Spleen (tissue), 7 donors: ENCODE measurements at regions not wholly inside any gene's neighbourhood (a gene's known extent, or its start where the extent isn't known, plus 50 kb on each side); places are given as distances from the start of the nearest gene placed in this dataset.

Source experiments
- POLR2A ChIP-seq, 3 donors: fragments of 450-650 bp; IDR thresholded peaks; one replicate each; pipeline ENCODE4 v1.5.1; 2017; ENCODE audit warnings: antibody characterized with exemption in 3 of 3, mild to moderate bottlenecking in 1 of 3
- POLR2AphosphoS5 ChIP-seq, 3 donors: sonication (generic); formaldehyde crosslinking; IDR thresholded peaks; one replicate each; pipeline ENCODE4 v1.5.1; 2017; ENCODE audit warnings: antibody characterized with exemption in 3 of 3
- TF ChIP-seq, protein P1 (sequence below), 11 experiments: fragments of 200-600 bp in 7 of 11; fragments of 450-650 bp in 4 of 11; sonication (generic) in 4 of 11; IDR thresholded peaks in 8 of 11; conservative IDR thresholded peaks in 3 of 11; 1 replicate in 7 of 11; 2 replicates in 4 of 11; pipeline versions ENCODE4 v1.4.0 to v1.8.0; 2016 to 2021; ENCODE audit warnings: antibody characterized with exemption in 11 of 11, inconsistent platforms in 4 of 11, mild to moderate bottlenecking in 1 of 11
- donor health status: DM: no; HTN: no; CAD: no; lungs with moderate emphysema.
- donor health status: DM: no; HTN: no; CAD: no.
- donor health status: DM: no; HTN: no; CAD: no.

DNA sequence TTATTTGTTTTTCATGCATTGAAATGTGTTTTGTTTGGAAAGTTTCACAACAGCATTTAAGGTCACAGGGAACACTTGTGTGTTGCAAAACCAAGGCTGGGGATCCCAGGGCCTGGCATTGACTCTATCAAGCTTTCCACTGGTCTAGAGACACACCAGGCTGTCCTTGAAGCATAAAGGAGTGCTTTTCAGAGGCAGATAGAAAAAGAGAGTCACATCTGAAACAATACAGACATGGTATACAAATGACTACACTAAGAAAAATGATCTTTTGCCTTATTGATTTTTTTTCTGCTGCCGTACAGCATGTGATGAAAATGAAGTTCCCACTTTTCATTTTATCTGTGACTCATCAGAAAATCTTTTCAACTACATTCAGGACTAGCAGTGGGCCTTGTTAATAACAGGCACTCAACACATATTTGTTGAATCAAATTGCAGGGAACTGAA is 61.9 kb upstream of the ZCCHC2 start:
- TF ChIP-seq POLR2A (IDR thresholded peaks at IDR 0.05): no peak
- no peak for TF ChIP-seq POLR2AphosphoS5 (IDR thresholded peaks at IDR 0.05)
- TF ChIP-seq, protein P1, sequence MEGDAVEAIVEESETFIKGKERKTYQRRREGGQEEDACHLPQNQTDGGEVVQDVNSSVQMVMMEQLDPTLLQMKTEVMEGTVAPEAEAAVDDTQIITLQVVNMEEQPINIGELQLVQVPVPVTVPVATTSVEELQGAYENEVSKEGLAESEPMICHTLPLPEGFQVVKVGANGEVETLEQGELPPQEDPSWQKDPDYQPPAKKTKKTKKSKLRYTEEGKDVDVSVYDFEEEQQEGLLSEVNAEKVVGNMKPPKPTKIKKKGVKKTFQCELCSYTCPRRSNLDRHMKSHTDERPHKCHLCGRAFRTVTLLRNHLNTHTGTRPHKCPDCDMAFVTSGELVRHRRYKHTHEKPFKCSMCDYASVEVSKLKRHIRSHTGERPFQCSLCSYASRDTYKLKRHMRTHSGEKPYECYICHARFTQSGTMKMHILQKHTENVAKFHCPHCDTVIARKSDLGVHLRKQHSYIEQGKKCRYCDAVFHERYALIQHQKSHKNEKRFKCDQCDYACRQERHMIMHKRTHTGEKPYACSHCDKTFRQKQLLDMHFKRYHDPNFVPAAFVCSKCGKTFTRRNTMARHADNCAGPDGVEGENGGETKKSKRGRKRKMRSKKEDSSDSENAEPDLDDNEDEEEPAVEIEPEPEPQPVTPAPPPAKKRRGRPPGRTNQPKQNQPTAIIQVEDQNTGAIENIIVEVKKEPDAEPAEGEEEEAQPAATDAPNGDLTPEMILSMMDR (IDR thresholded peaks at IDR 0.05 in 8 of 11, conservative IDR thresholded peaks at IDR 0.05 in 3 of 11): no peak
